HepG2 (cell line): ENCODE measurements at regions not wholly inside any gene's neighbourhood (a gene's known extent, or its start where the extent isn't known, plus 50 kb on each side); places are given as distances from the start of the nearest gene placed in this dataset.

Experiments
- CAMTA2 ChIP-seq: sonication (generic); formaldehyde crosslinking; IDR thresholded peaks from 2 replicates; pipeline ENCODE4 v1.4.0; 2020; ENCODE audit warnings: mild to moderate bottlenecking, missing genetic modification reagents, borderline replicate concordance
- CTCF ChIP-seq: sonication (generic); formaldehyde crosslinking; IDR thresholded peaks from 2 replicates; pipeline ENCODE4 v1.5.0; 2020; ENCODE audit warnings: mild to moderate bottlenecking, missing genetic modification reagents, moderate library complexity
- E2F1 ChIP-seq: sonication (generic); formaldehyde crosslinking; IDR thresholded peaks from 2 replicates; pipeline ENCODE4 v1.5.0; 2020; ENCODE audit warnings: missing genetic modification reagents
- HMG20A ChIP-seq: IDR thresholded peaks from 2 replicates; pipeline ENCODE4 v1.6.1; 2016; ENCODE audit warnings: borderline replicate concordance
- PHF21A ChIP-seq: sonication (generic); formaldehyde crosslinking; IDR thresholded peaks from 2 replicates; pipeline ENCODE4 v1.5.0; 2020; ENCODE audit warnings: mild to moderate bottlenecking, missing genetic modification reagents
- SMAD3 ChIP-seq: sonication (generic); formaldehyde crosslinking; IDR thresholded peaks from 2 replicates; pipeline ENCODE4 v1.4.0; 2020; ENCODE audit warnings: missing genetic modification reagents
- SOX5 ChIP-seq: IDR thresholded peaks from 2 replicates; pipeline ENCODE4 v1.6.1; 2016; ENCODE audit warnings: borderline replicate concordance
- ZFX ChIP-seq: sonication (generic); formaldehyde crosslinking; IDR thresholded peaks from 2 replicates; pipeline ENCODE4 v1.4.0; 2020; ENCODE audit warnings: mild to moderate bottlenecking, low read depth, missing genetic modification reagents, moderate library complexity
- ZNF142 ChIP-seq: sonication (generic); formaldehyde crosslinking; IDR thresholded peaks from 2 replicates; pipeline ENCODE4 v1.4.0; 2020; ENCODE audit warnings: missing genetic modification reagents
- ZNF292 ChIP-seq: sonication (generic); formaldehyde crosslinking; IDR thresholded peaks from 2 replicates; pipeline ENCODE4 v1.8.1; 2022; ENCODE audit warnings: mild to moderate bottlenecking, low read depth, missing genetic modification reagents, borderline replicate concordance
- TF ChIP-seq, protein P1 (sequence below): sonication (generic); formaldehyde crosslinking; IDR thresholded peaks from 2 replicates; pipeline ENCODE4 v1.4.0; 2020; ENCODE audit warnings: missing genetic modification reagents
- TF ChIP-seq, protein P2 (sequence below): IDR thresholded peaks from 2 replicates; pipeline ENCODE4 v1.6.1; 2016; ENCODE audit warnings: low read depth, borderline replicate concordance
- TF ChIP-seq, protein P3 (sequence below): sonication (generic); formaldehyde crosslinking; IDR thresholded peaks from 2 replicates; pipeline ENCODE4 v1.5.1; 2020; ENCODE audit warnings: mild to moderate bottlenecking, moderate library complexity, missing genetic modification reagents

- TF ChIP-seq ZNF292, result no peak
- TF ChIP-seq E2F1, result no peak
- TF ChIP-seq CTCF (CRISPR knock-in tag), result no peak
- no peak for TF ChIP-seq ZFX (CRISPR knock-in tag)
- no peak for TF ChIP-seq SOX5 (CRISPR knock-in tag)
- TF ChIP-seq HMG20A (CRISPR knock-in tag), result no peak
- TF ChIP-seq SMAD3 (CRISPR knock-in tag), result no peak
- no peak for TF ChIP-seq CAMTA2 (CRISPR knock-in tag)
- TF ChIP-seq, protein P1, sequence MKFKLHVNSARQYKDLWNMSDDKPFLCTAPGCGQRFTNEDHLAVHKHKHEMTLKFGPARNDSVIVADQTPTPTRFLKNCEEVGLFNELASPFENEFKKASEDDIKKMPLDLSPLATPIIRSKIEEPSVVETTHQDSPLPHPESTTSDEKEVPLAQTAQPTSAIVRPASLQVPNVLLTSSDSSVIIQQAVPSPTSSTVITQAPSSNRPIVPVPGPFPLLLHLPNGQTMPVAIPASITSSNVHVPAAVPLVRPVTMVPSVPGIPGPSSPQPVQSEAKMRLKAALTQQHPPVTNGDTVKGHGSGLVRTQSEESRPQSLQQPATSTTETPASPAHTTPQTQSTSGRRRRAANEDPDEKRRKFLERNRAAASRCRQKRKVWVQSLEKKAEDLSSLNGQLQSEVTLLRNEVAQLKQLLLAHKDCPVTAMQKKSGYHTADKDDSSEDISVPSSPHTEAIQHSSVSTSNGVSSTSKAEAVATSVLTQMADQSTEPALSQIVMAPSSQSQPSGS (CRISPR knock-in tag), result no peak
- TF ChIP-seq, protein P2, sequence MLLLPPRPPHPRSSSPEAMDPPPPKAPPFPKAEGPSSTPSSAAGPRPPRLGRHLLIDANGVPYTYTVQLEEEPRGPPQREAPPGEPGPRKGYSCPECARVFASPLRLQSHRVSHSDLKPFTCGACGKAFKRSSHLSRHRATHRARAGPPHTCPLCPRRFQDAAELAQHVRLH (CRISPR knock-in tag), result no peak
- no peak for TF ChIP-seq ZNF142 (CRISPR knock-in tag)
- TF ChIP-seq PHF21A (CRISPR knock-in tag), result no peak
- TF ChIP-seq, protein P3, sequence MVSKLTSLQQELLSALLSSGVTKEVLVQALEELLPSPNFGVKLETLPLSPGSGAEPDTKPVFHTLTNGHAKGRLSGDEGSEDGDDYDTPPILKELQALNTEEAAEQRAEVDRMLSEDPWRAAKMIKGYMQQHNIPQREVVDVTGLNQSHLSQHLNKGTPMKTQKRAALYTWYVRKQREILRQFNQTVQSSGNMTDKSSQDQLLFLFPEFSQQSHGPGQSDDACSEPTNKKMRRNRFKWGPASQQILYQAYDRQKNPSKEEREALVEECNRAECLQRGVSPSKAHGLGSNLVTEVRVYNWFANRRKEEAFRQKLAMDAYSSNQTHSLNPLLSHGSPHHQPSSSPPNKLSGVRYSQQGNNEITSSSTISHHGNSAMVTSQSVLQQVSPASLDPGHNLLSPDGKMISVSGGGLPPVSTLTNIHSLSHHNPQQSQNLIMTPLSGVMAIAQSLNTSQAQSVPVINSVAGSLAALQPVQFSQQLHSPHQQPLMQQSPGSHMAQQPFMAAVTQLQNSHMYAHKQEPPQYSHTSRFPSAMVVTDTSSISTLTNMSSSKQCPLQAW, result no peak
Observed at GRCh38 chr10:42932116-42932515, 144.8 kb upstream of the RET start.
